K562 (cell line): ENCODE measurements at regions not wholly inside any gene's neighbourhood (a gene's known extent, or its start where the extent isn't known, plus 50 kb on each side); places are given as distances from the start of the nearest gene placed in this dataset.
A peak's percentile ranks its signal among the peaks of the same experiment; 100 is the strongest.

Source experiments
- ATAC-seq: fragments of 200-7000 bp; cut with Tn5 transposase; 3 replicates; pipeline ENCODE4 v1.9.1; 2020; ENCODE audit warnings: moderate library complexity
- BruUV-seq: library from RNA; stranded (reverse); fragments of 400-500 nt; replicated peaks from 2 replicates; lab custom pipeline; 2021; lab: Mats Ljungman, UMichigan
- CTCF ChIA-PET: fragments of 300-600 bp; formaldehyde crosslinking; extraction: SDS; loops from one replicate; lab custom pipeline; 2021; ENCODE audit warnings: low intra/inter-chr PET ratio; lab: Yijun Ruan, JAX
- POLR2A ChIA-PET: fragments of 300-600, 350-650 bp; sonication (Branson Sonifier 250); formaldehyde crosslinking; extraction: SDS; loops from one replicate; lab custom pipeline; 2021; ENCODE audit warnings: antibody characterized with exemption, inconsistent platforms; lab: Yijun Ruan, JAX
- DNase-seq, 4 experiments: peaks; one replicate each; pipeline versions ENCODE4 v3.0.0 to v3.0.0-alpha.2; 2011 to 2018; ENCODE audit warnings: low spot score in 3 of 4, mixed read lengths in 3 of 4; ENCODE audit errors: extremely low read depth in 1 of 4
- FAIRE-seq: peaks from 2 replicates; lab custom pipeline; 2011; peaks lifted over from hg19 to GRCh38; lab: Jason Lieb, UNC
- H2AFZ ChIP-seq: 2 replicates; pipeline ENCODE4 v1.6.0; 2011; ENCODE audit warnings: low read depth, low read length, control low read depth, inconsistent platforms
- H3K27ac ChIP-seq: fragments of 200-600 bp; 3 replicates; pipeline ENCODE4 v1.8.0; 2011; ENCODE audit warnings: low read depth, mild to moderate bottlenecking, control low read depth, inconsistent platforms, low read length, moderate library complexity, mixed read lengths; ENCODE audit errors: extremely low read depth
- H3K27me3 ChIP-seq, 2 experiments: fragments of 300-600 bp in 1 of 2; 2 replicates in 1 of 2; 3 replicates in 1 of 2; pipeline versions ENCODE4 v1.6.0 to v1.8.0; 2011; ENCODE audit warnings: inconsistent platforms in 2 of 2, low read length in 2 of 2, mild to moderate bottlenecking in 1 of 2, mixed read lengths in 1 of 2, moderate library complexity in 1 of 2; ENCODE audit not compliant: control insufficient read depth in 2 of 2, insufficient read depth in 2 of 2
- H3K36me3 ChIP-seq: fragments of 300-600 bp; 3 replicates; pipeline ENCODE4 v1.8.0; 2011; ENCODE audit warnings: mild to moderate bottlenecking, low read length, inconsistent platforms; ENCODE audit not compliant: control insufficient read depth, insufficient read depth
- H3K4me1 ChIP-seq, 2 experiments: fragments of 200-600 bp in 1 of 2; replicated peaks in 1 of 2; 2 replicates in 1 of 2; 3 replicates in 1 of 2; pipeline versions ENCODE4 v1.5.1 to v1.8.0; 2011; ENCODE audit warnings: inconsistent platforms in 2 of 2, low read length in 2 of 2, mild to moderate bottlenecking in 1 of 2, mixed read lengths in 1 of 2, moderate library complexity in 1 of 2; ENCODE audit not compliant: control insufficient read depth in 2 of 2, insufficient read depth in 2 of 2
- H3K4me2 ChIP-seq: 2 replicates; pipeline ENCODE4 v1.6.1; 2011; ENCODE audit warnings: low read length, control low read depth, inconsistent platforms, mixed read lengths; ENCODE audit not compliant: insufficient read depth
- H3K4me3 ChIP-seq: fragments of 200-600 bp; sonication (generic), shearing (Covaris generic); 2 replicates; pipeline ENCODE4 v1.5.1; 2016; ENCODE audit warnings: control low read depth, inconsistent platforms
- H3K79me2 ChIP-seq: fragments of 200-600 bp; 3 replicates; pipeline ENCODE4 v1.8.0; 2011; ENCODE audit warnings: low read length, inconsistent platforms; ENCODE audit not compliant: control insufficient read depth, insufficient read depth
- H3K9ac ChIP-seq, 2 experiments: 2 replicates each; pipeline versions ENCODE4 v1.6.0 to v1.6.1; 2011; ENCODE audit warnings: low read depth in 2 of 2, low read length in 2 of 2, control low read depth in 1 of 2, inconsistent platforms in 1 of 2, mild to moderate bottlenecking in 1 of 2, mixed read lengths in 1 of 2; ENCODE audit not compliant: insufficient read depth in 1 of 2
- H3K9me1 ChIP-seq: one replicate; pipeline ENCODE4 v1.6.0; 2011; ENCODE audit warnings: inconsistent platforms, mild to moderate bottlenecking, low read length, moderate library complexity; ENCODE audit not compliant: control insufficient read depth, insufficient read depth
- H3K9me3 ChIP-seq: replicated peaks from 2 replicates; pipeline ENCODE4 v1.5.1; 2011; ENCODE audit warnings: low read depth, low read length, inconsistent platforms; ENCODE audit not compliant: control insufficient read depth, insufficient read depth
- H4K20me1 ChIP-seq: replicated peaks from 2 replicates; pipeline ENCODE4 v1.6.1; 2011; ENCODE audit warnings: low read length, inconsistent platforms, mixed read lengths; ENCODE audit not compliant: control insufficient read depth, insufficient read depth
- C11orf30 ChIP-seq: fragments of 450-650 bp; IDR thresholded peaks from 2 replicates; pipeline ENCODE4 v1.6.1; 2016; ENCODE audit warnings: low read depth, mild to moderate bottlenecking
- GATAD2B ChIP-seq: fragments of 450-650 bp; IDR thresholded peaks from 2 replicates; pipeline ENCODE4 v1.6.1; 2017; ENCODE audit warnings: mild to moderate bottlenecking, borderline replicate concordance
- HEY1 ChIP-seq: fragments of 250-450 bp; sonication (Bioruptor Pico); IDR thresholded peaks from 2 replicates; pipeline ENCODE4 v1.5.0; 2020; ENCODE audit warnings: mild to moderate bottlenecking, moderate library complexity, borderline replicate concordance
- HNRNPUL1 ChIP-seq: fragments of 200-400 bp; formaldehyde crosslinking; IDR thresholded peaks from 2 replicates; pipeline ENCODE4 v1.6.1; 2017; ENCODE audit warnings: low read length
- KLF6 ChIP-seq: fragments of 250-450 bp; sonication (Bioruptor Pico); IDR thresholded peaks from 2 replicates; pipeline ENCODE4 v1.4.0; 2020; ENCODE audit warnings: mild to moderate bottlenecking, moderate library complexity, borderline replicate concordance
- SMC3 ChIP-seq: conservative IDR thresholded peaks from 2 replicates; pipeline ENCODE4 v1.6.1; 2011; ENCODE audit warnings: low read depth, low read length, improper control_type of control experiment; ENCODE audit not compliant: insufficient read depth
- WGBS: fragments of 100-300 bp; shearing (Covaris generic); methylation state at CpG from one replicate; pipeline ENCODE4 v1.1.6; 2016; ENCODE audit warnings: low coverage, mixed read lengths; ENCODE audit not compliant: insufficient coverage; ENCODE audit errors: missing lambda C conversion rate; 5-methylcytosine and 5-hydroxymethylcytosine counted together
- in situ Hi-C: fragments of 300-500 bp; cut with MboI; formaldehyde crosslinking; loops from 4 replicates; pipeline ENCODE4 v1.15.0; 2018; ENCODE audit warnings: inconsistent platforms, mixed read lengths
- intact Hi-C: fragments of 100-400 bp; cut with micrococcal nuclease; formaldehyde crosslinking; loops from 2 replicates; pipeline ENCODE4 v1.14.2; 2022
- TF ChIP-seq, protein P1 (sequence below): fragments of 250-450 bp; sonication (Bioruptor Pico); IDR thresholded peaks from 2 replicates; pipeline ENCODE4 v1.5.0; 2020; ENCODE audit warnings: mild to moderate bottlenecking, borderline replicate concordance

DNA sequence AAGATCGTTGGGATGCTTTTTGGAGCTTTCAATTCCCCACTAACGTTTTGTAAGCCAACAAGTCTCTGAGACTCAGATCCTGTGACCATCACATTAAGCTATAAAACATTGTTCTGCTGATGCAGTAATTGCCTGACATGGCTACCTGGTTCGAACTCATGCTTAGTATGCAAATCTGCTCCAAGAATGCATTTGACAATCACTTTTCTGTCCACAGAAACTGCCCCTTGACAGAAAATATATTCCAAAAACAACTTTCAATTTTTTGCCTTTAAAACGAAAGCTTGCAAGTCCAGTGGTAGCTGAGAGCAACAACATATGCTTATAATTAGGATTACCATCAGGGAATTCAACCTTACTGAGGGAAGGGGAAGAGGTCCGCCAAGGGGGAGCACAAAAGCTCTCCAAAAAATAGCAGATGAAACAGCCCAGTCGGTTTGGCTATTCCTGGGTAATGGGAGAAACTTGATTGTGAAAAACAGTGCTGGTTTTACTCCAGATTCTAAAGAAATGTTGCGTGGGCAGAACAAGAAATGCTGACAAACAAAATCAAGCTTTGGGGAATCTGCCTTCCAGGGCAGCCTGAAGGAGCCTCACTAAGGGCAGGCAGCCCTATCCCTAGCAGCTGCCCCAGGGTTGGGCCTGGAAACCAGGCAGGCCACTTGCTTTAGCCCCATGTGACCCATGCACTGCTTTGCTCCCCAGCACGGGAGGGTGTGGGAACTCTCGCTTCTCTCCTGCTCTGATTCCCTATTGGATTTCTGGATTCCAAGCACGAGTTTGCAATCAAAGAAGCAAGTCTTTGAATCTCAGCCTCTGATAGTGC, 160.7 kb upstream of the LDB2 start:
- peak; percentile 23; the same call in 1 of the 2 replicates for TF ChIP-seq C11orf30
- no peak for TF ChIP-seq HNRNPUL1
- Histone ChIP-seq H3K4me3 (no peak overlapping the region), H3K27ac (no peak overlapping the region), H3K9me1 (no peaks in the 10 kb centered on the region), H3K9me3 (no peaks in the 10 kb centered on the region), H4K20me1 (no peaks in the 10 kb centered on the region), H3K4me1 (no peaks in the 10 kb centered on the region), H3K27me3 (no peaks in the 10 kb centered on the region), H3K36me3 (no peaks in the 10 kb centered on the region), H2AFZ (no peak overlapping the region), H3K4me2 (no peak overlapping the region), H3K9ac (no peak overlapping the region), H3K79me2 (no peaks in the 10 kb centered on the region)
- intact Hi-C loops (no loop called here), in situ Hi-C loops (no loop called here)
- DNase-seq (no peak), ATAC-seq (no peak), FAIRE-seq (no peak)
- ChIA-PET CTCF (no interaction called here), POLR2A (no interaction called here)
- BruUV-seq, result no TSS peak
- under 1% methylated on average over 10 of the region's 10 CpGs for WGBS

DNA sequence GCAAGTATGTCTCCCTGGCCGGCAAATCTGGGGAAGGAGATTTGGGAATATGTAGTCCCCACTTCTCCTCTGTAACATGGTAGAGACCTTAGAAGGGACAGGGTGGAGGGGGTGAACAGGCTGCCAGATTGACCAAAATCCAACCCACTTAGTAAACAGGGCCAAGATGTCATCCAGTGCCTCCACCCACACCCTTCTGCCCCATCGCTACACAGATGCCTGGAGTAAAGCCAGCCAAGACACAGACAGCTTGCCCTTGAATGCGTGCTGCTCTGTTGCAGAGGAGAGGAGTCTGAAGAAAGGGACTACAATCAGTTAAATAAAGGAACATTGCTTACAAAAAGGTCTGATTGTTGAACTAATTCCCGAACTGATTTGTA, 160.1 kb upstream of the LDB2 start:
- Histone ChIP-seq H3K79me2 (no peaks in the 10 kb centered on the region), H3K9ac (no peak overlapping the region), H3K4me1 (no peaks in the 10 kb centered on the region), H4K20me1 (no peaks in the 10 kb centered on the region), H3K36me3 (no peaks in the 10 kb centered on the region), H3K9me1 (no peaks in the 10 kb centered on the region), H3K27me3 (no peaks in the 10 kb centered on the region), H3K4me2 (no peak overlapping the region), H3K9me3 (no peaks in the 10 kb centered on the region), H3K4me3 (no peak overlapping the region), H2AFZ (no peak overlapping the region), H3K27ac (no peak overlapping the region)
- FAIRE-seq (no peak), DNase-seq (no peak), ATAC-seq (no peak)
- CTCF ChIA-PET, result no interaction called here
- intact Hi-C loops, result no loop called here
- BruUV-seq, result no TSS peak
- in situ Hi-C loops, result no loop called here
- POLR2A ChIA-PET, result interaction anchor here (0.8 kb wide), 1 partner anchor 396 kb away, joined by 3 read pairs; no protein-coding TSS in a partner anchor
- 3% methylated on average over 4 of the region's 4 CpGs for WGBS
- TF ChIP-seq, protein P1, sequence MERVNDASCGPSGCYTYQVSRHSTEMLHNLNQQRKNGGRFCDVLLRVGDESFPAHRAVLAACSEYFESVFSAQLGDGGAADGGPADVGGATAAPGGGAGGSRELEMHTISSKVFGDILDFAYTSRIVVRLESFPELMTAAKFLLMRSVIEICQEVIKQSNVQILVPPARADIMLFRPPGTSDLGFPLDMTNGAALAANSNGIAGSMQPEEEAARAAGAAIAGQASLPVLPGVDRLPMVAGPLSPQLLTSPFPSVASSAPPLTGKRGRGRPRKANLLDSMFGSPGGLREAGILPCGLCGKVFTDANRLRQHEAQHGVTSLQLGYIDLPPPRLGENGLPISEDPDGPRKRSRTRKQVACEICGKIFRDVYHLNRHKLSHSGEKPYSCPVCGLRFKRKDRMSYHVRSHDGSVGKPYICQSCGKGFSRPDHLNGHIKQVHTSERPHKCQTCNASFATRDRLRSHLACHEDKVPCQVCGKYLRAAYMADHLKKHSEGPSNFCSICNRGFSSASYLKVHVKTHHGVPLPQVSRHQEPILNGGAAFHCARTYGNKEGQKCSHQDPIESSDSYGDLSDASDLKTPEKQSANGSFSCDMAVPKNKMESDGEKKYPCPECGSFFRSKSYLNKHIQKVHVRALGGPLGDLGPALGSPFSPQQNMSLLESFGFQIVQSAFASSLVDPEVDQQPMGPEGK, result no peak
- no peak for TF ChIP-seq HEY1 (CRISPR knock-in tag)
- TF ChIP-seq GATAD2B, result no peak
- no peak for TF ChIP-seq SMC3
- no peak for TF ChIP-seq KLF6
